Prostate gland (tissue), 2 donors: ENCODE measurements at regions not wholly inside any gene's neighbourhood (a gene's known extent, or its start where the extent isn't known, plus 50 kb on each side); places are given as distances from the start of the nearest gene placed in this dataset.

Source experiments
- CTCF ChIP-seq, 4 experiments: fragments of 200-600 bp in 2 of 4; fragments of 450-650 bp in 2 of 4; sonication (generic) in 2 of 4; IDR thresholded peaks; 1 replicate in 3 of 4; 2 replicates in 1 of 4; pipeline ENCODE4 v1.5.1; 2016 to 2019; ENCODE audit warnings: antibody characterized with exemption in 4 of 4, mild to moderate bottlenecking in 2 of 4, moderate library complexity in 2 of 4
- POLR2A ChIP-seq: fragments of 450-650 bp; IDR thresholded peaks from one replicate; pipeline ENCODE4 v1.6.1; 2016; ENCODE audit warnings: antibody characterized with exemption, mild to moderate bottlenecking
- POLR2AphosphoS5 ChIP-seq: sonication (generic); formaldehyde crosslinking; IDR thresholded peaks from one replicate; pipeline ENCODE4 v1.6.1; 2017; ENCODE audit warnings: antibody characterized with exemption

GRCh38 chrX:138929926-138930582 lies 218.5 kb upstream of the FGF13 start:
- TF ChIP-seq POLR2AphosphoS5 (no peak), CTCF (IDR thresholded peaks at IDR 0.05) (no peak), POLR2A (no peak)
